OCI-LY3 (cell line): ENCODE measurements at regions not wholly inside any gene's neighbourhood (a gene's known extent, or its start where the extent isn't known, plus 50 kb on each side); places are given as distances from the start of the nearest gene placed in this dataset.

ENCODE experiments used
- EZH2phosphoT487 ChIP-seq: fragments of 200-600 bp; shearing (Covaris generic); IDR thresholded peaks from 2 replicates; pipeline ENCODE4 v1.6.1; 2018; ENCODE audit warnings: antibody characterized with exemption, mixed run types, low read depth
- TF ChIP-seq, protein P1 (sequence below): fragments of 200-600, 300-600 bp; sonication (generic); IDR thresholded peaks from 2 replicates; pipeline ENCODE4 v1.5.1; 2014; ENCODE audit warnings: antibody characterized with exemption, low read length, low read depth

DNA sequence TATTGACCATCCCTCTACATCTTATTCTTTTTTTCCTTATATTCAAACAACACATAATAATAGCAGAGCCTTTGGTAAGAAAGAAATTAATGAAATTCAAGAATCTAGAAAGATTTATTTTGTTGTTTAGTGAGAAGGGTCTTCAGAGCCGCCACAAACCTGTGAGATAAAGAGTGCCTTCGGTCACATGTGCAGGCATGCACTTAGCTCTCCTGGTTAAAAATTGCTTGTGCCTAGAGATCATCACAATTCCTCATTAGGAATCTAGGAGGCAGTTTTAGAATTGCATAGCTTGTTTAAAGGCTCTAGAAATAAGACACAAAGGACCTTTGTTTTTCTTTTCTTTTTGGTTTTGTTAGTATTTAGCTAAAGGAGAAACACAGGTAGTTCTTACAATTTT is 1948.4 kb upstream of the IGFBP7 start:
- TF ChIP-seq, protein P1, sequence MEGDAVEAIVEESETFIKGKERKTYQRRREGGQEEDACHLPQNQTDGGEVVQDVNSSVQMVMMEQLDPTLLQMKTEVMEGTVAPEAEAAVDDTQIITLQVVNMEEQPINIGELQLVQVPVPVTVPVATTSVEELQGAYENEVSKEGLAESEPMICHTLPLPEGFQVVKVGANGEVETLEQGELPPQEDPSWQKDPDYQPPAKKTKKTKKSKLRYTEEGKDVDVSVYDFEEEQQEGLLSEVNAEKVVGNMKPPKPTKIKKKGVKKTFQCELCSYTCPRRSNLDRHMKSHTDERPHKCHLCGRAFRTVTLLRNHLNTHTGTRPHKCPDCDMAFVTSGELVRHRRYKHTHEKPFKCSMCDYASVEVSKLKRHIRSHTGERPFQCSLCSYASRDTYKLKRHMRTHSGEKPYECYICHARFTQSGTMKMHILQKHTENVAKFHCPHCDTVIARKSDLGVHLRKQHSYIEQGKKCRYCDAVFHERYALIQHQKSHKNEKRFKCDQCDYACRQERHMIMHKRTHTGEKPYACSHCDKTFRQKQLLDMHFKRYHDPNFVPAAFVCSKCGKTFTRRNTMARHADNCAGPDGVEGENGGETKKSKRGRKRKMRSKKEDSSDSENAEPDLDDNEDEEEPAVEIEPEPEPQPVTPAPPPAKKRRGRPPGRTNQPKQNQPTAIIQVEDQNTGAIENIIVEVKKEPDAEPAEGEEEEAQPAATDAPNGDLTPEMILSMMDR: no peak
- TF ChIP-seq EZH2phosphoT487: no peak
